Fibroblast of mammary gland (primary cell): ENCODE measurements at regions not wholly inside any gene's neighbourhood (a gene's known extent, or its start where the extent isn't known, plus 50 kb on each side); places are given as distances from the start of the nearest gene placed in this dataset.

Source experiments
- DNase-seq: peaks from one replicate; pipeline ENCODE4 v3.0.0-alpha.2; 2010; ENCODE audit warnings: low read depth
- H3K4me3 ChIP-seq: 2 replicates; pipeline ENCODE4 v1.5.1; 2011; ENCODE audit warnings: low read depth, mild to moderate bottlenecking, low read length, moderate library complexity; ENCODE audit not compliant: control insufficient read depth
- TF ChIP-seq, protein P1 (sequence below): conservative IDR thresholded peaks from 2 replicates; pipeline ENCODE4 v1.5.1; 2011; ENCODE audit warnings: low read depth, low read length, inconsistent platforms; ENCODE audit not compliant: control insufficient read depth, insufficient read depth

DNA sequence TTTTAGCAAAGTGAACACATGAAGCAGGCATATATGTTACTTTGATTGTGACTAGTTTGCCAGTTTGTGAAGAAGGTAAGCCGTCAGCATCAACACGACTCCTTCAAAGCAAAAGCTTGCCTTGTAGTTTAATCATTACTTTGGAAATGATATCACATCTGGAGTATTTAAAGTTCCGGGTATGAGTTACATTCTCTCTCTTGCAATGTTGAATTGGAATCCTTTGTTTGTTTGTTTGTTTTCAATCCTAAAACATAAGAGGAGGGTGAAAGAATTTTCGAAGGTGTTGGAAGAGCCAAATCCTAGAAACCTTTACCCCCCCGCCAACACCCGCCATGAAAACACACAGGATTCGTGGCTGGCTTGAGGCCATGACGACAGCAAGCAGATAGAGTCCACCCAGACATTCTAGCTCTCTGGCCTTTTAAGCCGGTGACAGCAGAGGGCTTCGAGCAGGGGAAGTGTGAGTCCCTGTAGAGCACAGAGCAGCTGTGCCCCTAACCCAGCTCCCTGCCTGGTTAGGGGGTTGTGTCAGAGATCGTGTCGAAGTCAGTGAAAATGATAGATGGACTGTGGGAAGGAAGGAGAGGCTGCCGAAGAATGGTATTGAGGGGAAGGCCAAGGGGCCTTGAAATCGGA, 103.8 kb upstream of the SMIM21 start:
- TF ChIP-seq, protein P1, sequence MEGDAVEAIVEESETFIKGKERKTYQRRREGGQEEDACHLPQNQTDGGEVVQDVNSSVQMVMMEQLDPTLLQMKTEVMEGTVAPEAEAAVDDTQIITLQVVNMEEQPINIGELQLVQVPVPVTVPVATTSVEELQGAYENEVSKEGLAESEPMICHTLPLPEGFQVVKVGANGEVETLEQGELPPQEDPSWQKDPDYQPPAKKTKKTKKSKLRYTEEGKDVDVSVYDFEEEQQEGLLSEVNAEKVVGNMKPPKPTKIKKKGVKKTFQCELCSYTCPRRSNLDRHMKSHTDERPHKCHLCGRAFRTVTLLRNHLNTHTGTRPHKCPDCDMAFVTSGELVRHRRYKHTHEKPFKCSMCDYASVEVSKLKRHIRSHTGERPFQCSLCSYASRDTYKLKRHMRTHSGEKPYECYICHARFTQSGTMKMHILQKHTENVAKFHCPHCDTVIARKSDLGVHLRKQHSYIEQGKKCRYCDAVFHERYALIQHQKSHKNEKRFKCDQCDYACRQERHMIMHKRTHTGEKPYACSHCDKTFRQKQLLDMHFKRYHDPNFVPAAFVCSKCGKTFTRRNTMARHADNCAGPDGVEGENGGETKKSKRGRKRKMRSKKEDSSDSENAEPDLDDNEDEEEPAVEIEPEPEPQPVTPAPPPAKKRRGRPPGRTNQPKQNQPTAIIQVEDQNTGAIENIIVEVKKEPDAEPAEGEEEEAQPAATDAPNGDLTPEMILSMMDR: no peak
- H3K4me3 ChIP-seq: no peak overlapping the region
- no peak for DNase-seq

DNA sequence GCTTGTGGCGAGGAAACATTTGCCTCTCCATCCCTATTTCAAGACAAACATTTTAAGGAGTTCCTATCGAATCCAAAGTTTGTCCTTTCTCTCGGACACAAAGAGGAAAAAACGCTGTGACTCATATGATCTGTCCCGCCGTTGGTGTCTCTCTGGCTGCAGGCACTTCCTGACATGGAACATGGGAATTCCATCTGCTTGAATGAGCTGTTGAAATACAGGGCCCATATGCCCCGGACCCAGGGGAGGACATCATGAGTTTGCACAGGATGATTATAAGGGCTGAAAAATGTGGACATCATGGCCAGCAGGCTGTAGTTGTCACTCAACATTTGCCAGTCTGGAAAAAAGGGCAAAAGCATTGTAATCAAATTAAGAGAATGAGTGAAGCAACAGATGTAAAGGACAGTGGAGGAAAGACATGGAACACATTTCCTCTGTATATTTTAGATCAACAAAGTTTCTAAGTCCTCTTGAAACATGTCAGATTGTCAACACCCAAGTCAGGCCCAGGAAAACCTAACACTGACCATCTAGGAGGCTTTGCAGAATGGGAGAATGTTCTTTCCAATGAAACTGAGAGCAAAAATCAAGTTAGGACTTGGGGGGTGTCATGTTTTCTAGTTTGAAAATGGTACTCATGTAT, 103.2 kb upstream of the SMIM21 start:
- TF ChIP-seq, protein P1: no peak
- DNase-seq: no peak

DNA sequence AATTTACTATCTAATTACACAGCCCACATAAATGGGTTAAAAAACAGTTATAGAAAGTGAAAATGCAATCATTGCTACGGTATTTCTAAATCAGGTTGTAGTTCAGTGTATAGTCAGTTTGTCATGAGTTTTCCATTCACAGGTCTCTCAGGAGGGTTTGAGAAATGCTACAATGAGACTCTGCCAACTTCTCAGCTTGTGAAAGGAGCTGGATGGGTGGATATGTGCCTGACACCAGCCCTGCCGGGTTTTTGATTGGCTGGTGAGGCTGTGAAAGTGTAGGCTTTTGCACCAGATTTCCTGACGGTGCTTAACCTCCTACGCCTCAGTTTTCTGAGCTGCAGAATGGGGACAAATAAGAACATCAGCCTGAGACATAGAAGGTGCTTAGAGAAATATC, 102.6 kb upstream of the SMIM21 start:
- DNase-seq: peak; percentile 22
- no peak overlapping the region for H3K4me3 ChIP-seq
- TF ChIP-seq, protein P1: no peak

More for the DNA sequence above, 103.2 kb upstream of the SMIM21 start:
- H3K4me3 ChIP-seq: no peak overlapping the region

DNA sequence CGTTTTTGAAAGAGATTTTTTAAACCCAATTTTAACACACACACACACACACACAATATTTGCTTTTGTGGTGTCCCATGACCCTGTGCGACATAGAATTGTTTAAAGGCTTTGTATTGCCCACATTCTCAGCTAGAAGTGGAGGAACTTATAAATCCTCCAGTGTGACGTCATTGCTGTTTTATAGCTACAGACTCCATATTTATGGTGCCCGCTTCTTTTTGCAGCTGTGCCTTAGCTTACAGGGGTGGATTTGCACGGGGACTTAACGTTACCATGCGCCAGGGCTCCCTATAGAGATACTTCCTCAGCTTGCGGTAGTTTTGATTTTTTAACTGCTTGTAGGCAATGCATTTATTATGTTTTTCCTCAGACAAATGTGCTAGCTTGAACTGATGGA, 101.9 kb upstream of the SMIM21 start:
- H3K4me3 ChIP-seq: no peak overlapping the region
- no peak for DNase-seq
- TF ChIP-seq, protein P1: no peak

DNA sequence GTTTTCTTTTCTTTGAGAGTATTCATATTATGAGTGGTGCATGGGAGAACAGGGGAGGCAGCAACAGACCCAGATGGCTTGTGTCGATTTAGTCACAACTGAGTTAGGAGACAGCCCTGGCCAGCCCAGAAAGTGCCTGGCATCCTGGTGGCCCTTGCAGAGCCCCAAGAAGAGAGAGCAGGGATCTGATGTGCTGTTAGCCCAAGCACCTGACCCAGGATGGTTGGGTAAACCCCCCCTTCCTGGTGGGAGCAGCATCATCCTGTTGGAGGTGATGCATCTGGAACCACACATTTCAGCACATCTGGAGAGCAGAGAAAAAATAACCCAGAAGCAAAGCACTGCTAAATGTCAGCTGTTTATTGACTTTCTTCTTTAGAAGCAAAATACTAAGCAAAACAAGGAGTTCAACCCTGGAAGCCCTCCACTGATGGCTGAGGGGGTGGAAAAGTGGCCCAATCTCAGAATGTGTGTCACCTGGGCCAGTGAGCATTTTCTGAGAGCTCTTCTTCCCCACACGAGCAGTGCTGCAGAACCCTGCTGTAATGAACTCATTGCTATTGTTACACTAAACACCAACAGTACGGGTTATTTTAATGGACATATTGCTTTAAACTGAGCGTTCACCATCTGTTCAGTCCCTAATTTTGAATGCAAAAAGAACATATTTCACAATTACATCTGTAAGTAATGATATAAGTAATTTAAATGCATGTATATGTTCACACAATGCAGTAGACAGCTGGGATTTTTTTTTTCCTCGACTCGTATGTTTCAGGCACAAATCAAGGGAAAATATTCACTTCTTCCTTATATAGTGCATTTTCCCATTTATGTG, 100.6 kb upstream of the SMIM21 start:
- TF ChIP-seq, protein P1: no peak
- no peak overlapping the region for H3K4me3 ChIP-seq
- no peak for DNase-seq

DNA sequence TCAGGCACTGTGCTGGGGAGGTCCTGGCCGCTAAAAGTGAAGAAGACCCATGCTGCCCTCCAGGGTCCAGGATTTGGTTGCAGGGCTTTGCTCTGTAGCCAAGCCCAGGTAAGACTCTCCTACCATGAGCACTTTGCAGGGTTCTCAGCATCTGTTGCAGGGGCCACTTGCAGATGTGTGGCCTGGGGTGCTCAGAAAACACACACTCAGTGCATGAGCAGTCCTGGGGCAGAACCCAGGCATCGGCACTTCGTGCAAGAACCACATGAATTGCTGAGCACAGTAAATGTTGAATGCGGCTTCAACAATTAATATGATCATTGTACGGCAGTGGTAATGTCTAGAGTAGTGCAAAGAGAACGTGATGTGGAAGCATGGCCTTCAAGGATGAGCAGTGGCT, 98.5 kb upstream of the SMIM21 start:
- no peak overlapping the region for H3K4me3 ChIP-seq
- TF ChIP-seq, protein P1: no peak
- no peak for DNase-seq
